HG03196 (cell line): ENCODE measurements at regions not wholly inside any gene's neighbourhood (a gene's known extent, or its start where the extent isn't known, plus 50 kb on each side); places are given as distances from the start of the nearest gene placed in this dataset.
"Not testable (repeated sequence)": the region's sequence is repeated elsewhere in the genome, so short reads cannot be mapped to it uniquely, and the experiment has no call there.

Experiments
- ATAC-seq: cut with Tn5 transposase; IDR thresholded peaks from one replicate; pipeline ENCODE4 v1.9.1; 2021; ENCODE audit not compliant: unreplicated experiment

DNA sequence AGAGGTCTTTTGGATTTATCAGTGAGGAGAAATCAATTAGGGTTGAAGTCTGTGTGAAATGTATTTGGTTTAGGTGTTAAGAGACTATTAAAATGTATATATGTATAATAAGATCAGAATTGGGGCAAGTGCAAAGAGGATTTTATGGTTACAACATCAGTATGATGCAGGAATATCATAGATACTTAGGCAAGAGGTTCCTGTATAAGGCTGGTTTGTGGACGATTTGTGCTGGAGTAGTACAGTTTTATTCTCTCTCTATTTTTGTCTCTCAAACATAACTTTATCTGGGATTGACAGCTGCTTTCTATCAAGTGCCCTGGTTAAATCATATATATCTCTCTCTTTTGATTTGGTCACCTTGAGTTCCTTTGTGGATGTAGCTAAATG lies 142.5 kb downstream of the CTH start:
- no peak for ATAC-seq

DNA sequence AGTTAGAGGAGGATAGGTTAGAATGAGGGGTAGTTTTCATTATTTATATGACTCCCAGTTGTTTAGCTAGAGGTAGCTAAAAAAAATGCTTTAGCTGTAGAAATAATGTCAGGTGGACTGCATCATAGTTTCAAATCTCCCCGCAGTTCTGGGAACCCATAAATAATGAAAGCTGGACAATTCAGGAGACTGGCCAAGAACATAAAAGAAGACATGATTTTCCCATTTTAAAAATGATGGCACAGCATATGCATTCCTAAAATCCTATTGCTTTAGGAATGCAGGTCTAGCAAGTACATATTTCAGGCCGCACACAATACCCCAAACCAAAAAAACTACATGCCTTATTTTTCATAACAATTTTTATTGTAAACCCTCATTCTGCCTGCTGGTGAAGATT lies 143.3 kb downstream of the CTH start:
- no peak for ATAC-seq

DNA sequence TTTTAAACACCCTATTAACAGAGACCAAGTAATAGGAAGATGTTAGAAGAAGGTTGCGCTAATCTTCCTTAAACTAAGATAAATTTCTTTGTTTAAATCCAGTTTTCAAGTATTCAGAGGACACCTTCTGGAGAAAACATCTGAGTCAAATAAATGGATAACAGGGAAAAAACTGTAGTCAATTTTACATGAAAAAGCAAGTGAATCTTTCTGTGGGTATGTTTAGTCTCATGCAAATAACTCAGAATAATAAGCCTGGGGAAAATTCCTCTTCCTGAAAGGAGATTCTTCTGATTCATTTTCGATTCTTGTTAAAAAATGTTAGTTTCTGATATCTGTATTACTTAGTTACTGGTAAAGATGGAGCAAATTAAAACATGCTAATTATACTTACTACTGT lies 145.5 kb downstream of the CTH start:
- no peak for ATAC-seq

DNA sequence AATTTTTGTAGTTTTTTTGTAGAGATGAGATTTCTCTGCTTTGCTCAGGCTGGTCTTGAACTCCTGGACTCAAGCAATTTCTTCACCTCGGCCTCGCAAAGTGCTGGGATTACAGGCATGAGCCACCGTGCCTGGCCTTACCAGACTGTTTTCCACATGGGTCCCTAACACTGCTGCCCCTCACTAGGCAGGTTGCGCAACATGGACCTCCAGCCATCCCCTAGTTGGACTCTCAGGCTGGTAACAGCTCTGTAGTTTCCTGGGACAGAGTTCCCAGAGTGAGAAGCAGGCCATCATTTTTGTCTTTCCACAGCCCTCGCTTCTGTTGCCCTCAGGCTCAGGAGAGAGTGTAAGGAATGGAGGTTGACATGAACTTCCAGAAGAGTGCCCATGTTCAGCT lies 156.1 kb downstream of the CTH start:
- no peak for ATAC-seq

DNA sequence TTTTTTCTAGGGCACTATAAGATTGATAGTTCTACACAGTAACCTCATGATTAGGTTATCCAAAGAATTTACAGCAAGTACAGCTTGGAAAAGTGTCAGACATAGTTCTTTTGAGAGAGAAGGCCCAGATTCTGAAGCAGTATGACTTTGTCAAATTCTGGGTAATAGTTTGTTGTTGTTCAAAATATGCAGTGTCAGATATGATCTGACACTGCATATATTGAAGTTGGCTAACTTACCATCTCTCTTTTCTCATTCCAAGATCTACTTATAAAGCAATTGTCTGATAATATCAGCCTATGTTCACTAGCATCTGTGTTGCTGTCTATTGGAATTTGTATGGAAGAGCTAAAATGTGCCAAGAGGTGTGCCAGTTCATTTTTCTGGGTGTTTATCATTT lies 160.1 kb downstream of the CTH start:
- no peak for ATAC-seq

DNA sequence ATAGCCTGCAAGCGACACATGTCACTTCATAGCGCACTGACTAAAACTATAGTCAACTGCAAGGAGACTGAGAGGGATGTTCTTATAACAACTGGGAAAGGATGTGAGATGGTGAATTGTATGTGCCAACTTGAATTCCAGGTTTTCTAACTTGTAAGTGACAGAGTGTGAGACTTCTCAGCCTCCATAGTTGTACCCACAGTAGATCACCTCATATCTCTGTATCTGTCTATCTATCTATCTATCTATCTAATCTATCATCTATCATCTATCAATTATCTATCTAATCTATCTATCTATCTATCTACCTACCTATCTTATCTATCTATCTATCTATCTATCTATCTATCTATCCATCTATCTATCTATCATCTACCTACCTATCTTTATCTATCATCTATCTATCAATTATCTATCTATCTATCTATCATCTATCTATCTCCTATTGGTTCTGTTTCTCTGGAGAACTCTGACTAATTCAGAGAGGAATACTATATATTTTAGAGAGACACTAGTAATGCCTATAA lies 162.3 kb downstream of the CTH start:
- no peak for ATAC-seq

DNA sequence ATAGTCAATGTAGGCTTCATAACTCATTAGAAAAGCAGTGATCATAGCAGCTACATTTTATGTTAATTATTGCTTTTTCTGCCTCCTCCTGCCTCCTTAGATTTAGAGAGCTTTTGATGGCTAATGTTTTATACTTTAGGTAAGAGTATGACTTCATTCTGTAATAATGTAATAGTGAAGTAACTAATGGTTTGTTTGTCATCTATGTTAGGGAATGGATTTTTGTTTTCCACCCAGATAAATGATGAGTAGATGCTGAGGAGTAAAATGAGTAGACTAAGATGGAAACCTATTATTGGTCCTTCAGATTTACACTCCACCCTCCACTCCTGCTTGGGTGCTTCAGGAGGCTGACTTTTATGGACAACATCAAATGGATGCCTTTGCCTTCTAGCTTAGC lies 170.6 kb downstream of the CTH start:
- ATAC-seq, result no peak

DNA sequence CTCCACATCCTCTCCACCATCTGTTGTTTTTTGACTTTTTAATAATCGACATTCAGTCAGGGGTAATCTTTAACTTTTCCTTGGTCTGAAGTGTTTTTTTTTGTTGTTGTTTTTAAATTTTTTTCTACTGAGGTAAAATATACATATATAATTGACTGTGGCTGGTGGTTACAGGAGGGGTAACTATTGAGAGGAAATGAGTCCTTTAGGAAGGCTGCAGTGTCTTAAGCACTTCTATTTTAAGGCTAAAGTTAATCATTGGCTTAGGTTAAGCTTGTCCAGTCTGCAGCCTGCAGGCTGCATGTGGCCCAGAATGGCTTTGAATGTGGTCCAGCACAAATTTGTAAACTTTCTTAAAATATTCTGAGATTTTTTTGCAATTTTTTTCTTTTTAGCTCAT lies 172.5 kb downstream of the CTH start:
- ATAC-seq, result peak; percentile 88

DNA sequence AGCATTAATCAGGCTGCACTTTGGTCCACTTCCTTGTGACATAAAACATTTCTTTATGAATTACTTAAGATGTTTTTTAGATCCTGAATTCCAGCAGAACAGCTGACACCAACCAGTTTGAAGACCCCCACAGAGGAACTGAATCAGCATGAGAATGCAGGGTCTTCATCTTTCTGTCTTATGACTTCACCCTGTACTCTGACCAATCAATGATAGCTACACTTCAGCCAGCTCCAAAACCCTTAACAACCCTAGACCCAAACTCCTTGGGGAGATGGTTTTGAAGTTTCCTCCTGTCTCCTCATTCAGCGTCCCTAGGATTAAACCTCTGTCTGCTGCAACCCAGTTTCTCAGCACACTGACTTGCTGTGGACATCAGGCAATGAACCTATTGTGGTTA lies 175.0 kb downstream of the CTH start:
- ATAC-seq, result no peak

DNA sequence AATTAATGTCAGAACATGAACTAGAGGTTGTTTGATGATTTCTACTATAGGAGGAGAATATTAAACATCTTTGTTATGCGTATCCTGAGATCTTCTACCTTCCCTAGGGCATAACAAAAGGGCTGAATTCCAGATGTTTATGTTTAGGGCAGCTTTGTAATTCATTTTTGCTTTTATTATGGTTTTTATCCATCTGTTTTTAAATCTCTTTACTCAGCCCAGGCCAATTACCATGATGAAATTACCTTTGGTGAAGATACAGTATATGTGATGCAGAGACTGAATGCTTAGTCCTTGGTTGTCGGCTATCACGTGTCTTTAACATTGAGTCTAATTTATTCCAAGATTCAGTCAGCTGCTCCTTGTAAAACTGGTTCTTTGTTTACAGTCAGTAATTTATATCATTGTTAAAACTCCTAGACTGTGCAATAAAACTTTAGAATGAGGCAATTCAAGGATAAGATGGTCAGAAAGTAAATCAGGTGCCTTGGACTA lies 176.9 kb downstream of the CTH start:
- no peak for ATAC-seq

DNA sequence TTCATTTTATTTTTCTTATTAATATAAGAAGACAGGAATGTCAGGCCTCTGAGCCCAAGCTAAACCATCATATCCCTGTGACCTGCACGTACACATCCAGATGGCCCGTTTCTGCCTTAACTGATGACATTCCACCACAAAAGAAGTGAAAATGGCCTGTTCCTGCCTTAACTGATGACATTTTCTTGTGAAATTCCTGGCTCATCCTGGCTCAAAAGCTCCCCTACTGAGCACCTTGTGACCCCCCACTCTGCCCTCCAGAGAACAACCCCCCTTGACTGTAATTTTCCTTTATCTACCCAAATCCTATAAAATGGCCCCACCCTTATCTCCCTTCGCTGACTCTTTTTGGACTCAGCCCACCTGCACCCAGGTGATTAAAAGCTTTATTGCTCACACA lies 182.5 kb downstream of the CTH start:
- not testable (repeated sequence) for ATAC-seq

DNA sequence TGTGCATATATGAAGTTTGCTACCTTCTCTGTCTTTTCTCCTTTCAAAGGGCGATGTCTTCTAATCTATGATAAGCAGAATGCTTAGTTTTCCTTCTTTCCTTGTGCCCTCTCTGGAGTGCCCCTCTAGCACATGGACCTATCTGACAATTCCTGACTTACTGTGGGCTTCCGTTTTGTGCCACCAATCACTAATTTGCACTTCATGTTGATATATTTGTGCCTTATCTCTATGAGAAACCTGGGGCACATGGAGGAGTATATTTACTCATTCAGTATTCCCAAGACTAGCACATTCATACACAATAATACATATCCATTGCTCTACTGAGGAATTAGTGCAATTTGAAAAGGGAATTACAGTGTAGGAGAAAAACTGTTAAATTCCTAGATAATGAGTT lies 197.7 kb downstream of the CTH start:
- no peak for ATAC-seq

DNA sequence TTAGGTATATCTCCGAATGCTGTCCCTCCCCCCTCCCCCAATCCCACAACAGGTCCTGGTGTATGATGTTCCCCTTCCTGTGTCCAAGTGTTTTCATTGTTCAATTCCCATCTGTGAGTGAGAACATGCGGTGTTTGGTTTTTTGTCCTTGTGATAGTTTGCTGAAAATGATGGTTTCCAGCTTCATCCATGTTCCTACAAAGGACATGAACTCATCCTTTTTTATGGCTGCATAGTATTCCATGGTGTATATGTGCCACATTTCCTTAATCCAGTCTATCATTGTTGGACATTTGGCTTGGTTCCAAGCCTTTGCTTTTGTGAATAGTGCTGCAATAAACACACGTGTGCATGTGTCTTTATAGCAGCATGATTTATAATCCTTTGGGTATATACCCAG lies 199.1 kb downstream of the CTH start:
- not testable (repeated sequence) for ATAC-seq

DNA sequence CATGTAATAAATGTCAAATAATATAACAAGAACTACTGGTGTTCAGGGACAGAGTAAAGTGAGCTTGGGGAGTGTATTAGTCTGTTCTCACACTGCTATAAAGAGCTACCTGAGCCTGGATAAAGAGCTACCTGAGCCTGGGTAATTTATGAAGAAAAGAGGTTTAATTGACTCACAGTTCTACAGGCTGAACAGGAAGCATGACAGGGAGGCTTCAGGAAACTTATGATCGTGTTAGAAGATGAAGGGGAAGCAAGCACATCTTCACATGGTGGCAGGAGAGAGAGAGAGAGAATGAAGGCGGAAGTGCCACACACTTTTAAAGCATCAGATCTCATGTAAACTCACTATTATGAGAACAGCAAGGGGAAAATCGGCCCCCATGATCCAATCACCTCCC lies 205.9 kb downstream of the CTH start:
- no peak for ATAC-seq

DNA sequence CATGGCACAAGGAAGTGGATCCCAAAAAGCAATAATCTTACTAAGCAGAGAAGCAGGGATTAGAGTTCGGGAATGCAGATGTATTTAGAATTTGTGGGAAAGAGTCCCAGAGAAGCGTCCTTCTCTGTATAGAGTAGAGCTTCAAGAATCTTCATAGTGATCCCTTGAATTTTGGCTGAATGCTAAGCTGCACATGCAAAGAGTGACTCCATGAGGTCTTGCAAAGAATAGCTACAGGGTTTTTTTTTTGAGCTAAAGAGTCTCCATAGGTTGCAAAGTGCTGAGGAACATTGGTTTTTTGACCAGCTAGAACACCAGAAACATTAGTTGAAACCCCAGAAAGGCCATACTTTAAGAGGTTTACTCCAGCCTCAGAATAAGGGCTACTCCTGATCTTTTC lies 206.7 kb downstream of the CTH start:
- ATAC-seq, result no peak

DNA sequence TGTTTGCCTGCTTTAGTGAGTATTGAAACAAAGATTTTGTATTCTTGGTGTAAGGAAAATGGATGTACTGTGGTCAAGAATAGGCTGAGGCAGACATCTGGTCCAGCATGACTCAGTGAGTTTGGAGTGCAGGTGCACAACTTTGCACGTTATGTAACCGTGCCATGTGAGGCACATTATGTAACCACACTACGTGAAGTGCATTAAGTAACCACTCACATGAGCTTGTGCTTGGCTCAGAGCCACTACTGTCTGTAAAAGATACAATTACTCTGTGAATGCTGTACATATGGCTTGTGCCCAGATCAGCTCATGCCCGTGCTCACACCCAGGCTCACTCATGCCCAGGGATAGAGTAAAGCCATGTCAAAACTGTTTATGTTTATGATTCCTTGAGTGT lies 216.8 kb downstream of the CTH start:
- ATAC-seq, result no peak

DNA sequence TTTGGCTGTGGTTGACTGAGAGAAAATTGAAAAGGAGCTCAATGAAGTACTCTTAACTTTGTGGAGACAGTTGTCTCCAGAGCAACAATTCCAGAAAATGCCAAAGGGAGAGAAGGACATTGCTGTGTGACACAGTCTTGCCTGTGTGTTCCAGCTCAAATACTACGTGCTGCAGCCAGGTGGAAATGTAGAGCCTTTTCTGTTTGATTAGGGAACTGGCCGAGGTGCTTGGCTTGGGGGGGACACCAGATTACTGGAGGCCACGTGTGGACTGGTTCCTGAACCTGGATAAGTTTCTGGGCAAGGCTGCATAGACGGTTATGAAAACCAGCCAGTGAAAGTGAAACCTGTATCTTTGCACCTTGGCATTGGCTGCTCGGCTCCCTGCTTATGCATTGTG lies 217.9 kb downstream of the CTH start:
- ATAC-seq, result no peak

DNA sequence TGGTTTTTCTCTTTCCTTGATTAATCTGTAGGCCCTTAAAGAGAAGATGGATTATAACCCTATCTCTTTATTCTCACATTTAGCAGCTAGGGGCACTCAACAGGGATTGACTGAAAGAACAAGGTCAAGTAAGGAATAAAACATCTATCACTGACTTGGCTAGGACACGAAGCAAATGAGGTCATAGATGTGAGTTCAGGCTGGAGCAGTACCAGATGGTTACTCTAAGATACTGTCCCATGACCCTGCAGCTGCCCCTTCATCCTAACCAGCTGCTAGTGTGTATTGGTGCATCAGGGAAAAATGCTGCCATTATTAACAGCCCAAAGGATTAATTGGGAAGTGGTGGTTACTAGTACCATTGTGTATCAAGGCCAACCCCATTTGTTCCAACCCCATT lies 221.9 kb downstream of the CTH start:
- no peak for ATAC-seq

DNA sequence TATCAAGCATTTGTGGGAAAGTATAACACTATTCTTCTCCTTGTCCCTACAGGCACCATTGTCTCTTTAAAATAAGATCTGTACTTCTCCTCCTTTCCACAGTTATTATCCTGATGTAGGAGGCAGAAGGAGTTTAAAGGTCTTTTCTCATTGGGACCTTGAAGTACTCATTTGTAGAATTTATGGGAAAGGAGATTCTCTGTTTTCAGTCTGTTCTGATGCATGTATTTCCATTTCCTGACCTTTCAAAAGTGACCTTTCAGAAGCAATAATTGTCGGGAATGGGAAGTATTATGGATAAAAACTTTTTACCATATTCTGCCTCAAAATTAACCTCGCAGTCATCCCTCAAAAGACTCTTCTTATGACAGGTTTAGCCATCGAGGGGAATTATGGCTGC lies 224.8 kb downstream of the CTH start:
- no peak for ATAC-seq

DNA sequence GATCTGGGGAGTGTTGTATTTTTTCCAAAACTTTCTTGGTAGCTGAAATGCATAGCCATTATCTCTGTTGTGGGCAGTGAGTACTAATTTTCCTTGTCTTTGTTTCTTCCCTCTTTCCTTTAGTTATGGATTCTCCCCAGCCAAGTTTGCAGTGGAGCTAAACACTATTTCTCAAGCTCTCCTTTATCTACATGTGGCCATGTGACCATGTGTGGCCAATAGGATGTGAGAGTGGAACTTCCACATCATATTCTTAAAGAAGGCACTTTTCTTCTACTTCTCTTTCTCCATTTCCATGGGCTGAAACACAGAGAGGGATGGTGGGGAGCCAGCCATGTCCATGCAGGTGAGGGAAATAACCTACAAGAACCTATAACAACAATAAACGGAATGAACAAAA lies 230.8 kb downstream of the CTH start:
- no peak for ATAC-seq

DNA sequence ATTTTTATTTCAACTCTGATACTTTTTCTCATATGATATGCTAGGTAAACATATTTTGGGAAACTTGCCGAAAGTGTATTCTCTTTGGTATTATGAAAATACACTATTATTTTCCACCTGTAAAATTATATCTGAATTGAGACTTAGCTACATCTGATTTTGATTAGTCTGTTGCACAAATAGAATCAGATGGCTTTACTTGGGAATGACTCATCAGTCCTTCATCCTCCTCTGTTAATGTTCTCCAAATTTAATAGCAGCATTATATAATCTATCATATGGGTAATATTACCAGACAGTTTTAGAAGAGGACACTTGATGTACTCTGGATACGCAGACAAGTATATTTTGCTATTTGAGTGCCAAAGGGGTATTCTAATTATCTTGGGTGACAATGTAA lies 245.3 kb downstream of the CTH start:
- no peak for ATAC-seq

DNA sequence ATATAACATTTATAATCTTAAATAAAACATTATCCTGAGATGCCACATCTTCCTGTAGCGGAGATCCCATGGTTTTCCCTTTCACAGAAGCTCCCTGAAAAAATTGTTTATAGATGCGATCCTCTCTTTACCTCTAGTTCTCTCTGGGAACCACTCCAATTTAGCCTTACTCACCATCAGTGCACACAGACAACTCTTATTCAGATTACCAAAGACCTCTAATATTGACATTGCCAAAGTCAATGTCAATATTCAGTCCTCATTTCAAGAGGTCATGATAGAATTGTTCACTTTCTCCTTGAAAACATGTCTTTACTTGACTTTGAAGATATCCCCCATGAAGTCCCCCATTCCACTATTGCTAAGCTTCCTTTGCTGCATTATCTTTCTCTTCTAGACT lies 248.8 kb downstream of the CTH start:
- no peak for ATAC-seq

DNA sequence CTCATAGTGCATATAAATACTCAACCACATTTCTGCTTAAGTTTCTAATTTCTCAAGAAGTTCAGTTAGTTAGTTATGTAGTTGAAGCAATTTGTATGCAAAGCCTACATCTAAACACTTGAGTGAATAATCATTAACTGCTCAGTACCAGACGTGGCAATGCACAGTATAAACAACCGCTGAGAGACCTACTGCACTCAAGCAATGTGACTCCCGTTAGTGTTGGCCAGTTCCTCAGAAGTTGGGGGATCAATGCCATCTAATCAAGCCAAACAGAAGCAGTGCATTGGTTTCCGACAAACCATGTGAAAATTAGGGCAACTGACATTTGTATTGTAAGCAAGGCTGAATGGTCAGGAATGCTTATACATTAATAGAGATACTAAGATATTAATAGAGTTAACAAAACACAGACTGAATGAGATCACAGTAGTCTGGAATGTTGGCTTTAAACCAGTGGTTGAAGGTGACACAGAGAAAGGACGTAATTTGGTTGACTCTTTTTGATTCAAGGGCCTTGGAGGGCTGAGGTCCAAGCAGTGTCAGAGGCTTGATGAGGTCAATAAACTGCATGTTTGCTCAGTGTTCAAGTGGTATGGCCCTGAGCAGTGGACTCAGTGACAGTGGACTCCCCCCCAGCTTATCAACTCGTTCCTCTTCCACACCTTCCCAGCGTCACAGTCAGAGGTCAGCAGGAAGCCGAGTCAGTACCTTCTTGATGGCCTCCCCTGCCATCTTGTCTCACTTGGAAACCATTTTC lies 255.5 kb downstream of the CTH start:
- no peak for ATAC-seq
